ENCODE measurements at regions not wholly inside any gene's neighbourhood (a gene's known extent, or its start where the extent isn't known, plus 50 kb on each side); places are given as distances from the start of the nearest gene placed in this dataset.

GRCh38 chr4:37138789-37139188 lies 105.8 kb upstream of the NWD2 start:
- no peaks in the 10 kb centered on the region for H3K9me1 ChIP-seq (replicated peaks; ENCODE audit: control insufficient read depth, extremely low read depth, insufficient read depth, low read length)
- FAIRE-seq: no peak
- POLR2A ChIA-PET: no interaction called here

GRCh38 chr4:37139987-37140386 lies 104.6 kb upstream of the NWD2 start:
- no peaks in the 10 kb centered on the region for H3K9me3 ChIP-seq (replicated peaks; ENCODE audit: control insufficient read depth, insufficient read depth, low read length)
- H3K4me3 ChIP-seq (replicated peaks in 1 of 3; ENCODE audit: insufficient read depth in 1 of 3, low read depth in 1 of 3, low read length in 3 of 3): no peak overlapping the region
- no peak overlapping the region for H2AFZ ChIP-seq (ENCODE audit: low read depth, low read length)
- no peak overlapping the region for H3K4me2 ChIP-seq (ENCODE audit: insufficient read depth, low read length)
- TF ChIP-seq EZH2 (IDR thresholded peaks at IDR 0.05; ENCODE audit: borderline replicate concordance, low read depth, low read length, severe bottlenecking) (no peak), POLR2AphosphoS5 (IDR thresholded peaks at IDR 0.05; ENCODE audit: insufficient read depth, low read depth, low read length) (no peak), POLR2A (IDR thresholded peaks at IDR 0.05; ENCODE audit: low read depth, low read length) (no peak), JUN (IDR thresholded peaks at IDR 0.05; ENCODE audit: borderline replicate concordance, insufficient read depth, insufficient read length, low read depth) (no peak), MYC (IDR thresholded peaks at IDR 0.05; ENCODE audit: low read depth, low read length) (no peak), GATA2 (IDR thresholded peaks at IDR 0.05; ENCODE audit: insufficient read depth, insufficient read length, low read depth, low read length) (no peak), MAX (IDR thresholded peaks at IDR 0.05; ENCODE audit: insufficient read depth, insufficient read length) (no peak), FOS (IDR thresholded peaks at IDR 0.05; ENCODE audit: borderline replicate concordance, insufficient read depth, low read length) (no peak)
- TF ChIP-seq, protein P1, sequence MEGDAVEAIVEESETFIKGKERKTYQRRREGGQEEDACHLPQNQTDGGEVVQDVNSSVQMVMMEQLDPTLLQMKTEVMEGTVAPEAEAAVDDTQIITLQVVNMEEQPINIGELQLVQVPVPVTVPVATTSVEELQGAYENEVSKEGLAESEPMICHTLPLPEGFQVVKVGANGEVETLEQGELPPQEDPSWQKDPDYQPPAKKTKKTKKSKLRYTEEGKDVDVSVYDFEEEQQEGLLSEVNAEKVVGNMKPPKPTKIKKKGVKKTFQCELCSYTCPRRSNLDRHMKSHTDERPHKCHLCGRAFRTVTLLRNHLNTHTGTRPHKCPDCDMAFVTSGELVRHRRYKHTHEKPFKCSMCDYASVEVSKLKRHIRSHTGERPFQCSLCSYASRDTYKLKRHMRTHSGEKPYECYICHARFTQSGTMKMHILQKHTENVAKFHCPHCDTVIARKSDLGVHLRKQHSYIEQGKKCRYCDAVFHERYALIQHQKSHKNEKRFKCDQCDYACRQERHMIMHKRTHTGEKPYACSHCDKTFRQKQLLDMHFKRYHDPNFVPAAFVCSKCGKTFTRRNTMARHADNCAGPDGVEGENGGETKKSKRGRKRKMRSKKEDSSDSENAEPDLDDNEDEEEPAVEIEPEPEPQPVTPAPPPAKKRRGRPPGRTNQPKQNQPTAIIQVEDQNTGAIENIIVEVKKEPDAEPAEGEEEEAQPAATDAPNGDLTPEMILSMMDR (IDR thresholded peaks at IDR 0.05; ENCODE audit: extremely low read depth in 1 of 2, insufficient read depth in 1 of 2, low read depth in 1 of 2, low read length in 2 of 2): no peak
- BruUV-seq (replicated peaks): no TSS peak
- H3K27me3 ChIP-seq (ENCODE audit: control insufficient read depth in 2 of 2, insufficient read depth in 2 of 2, low read length in 2 of 2): no peaks in the 10 kb centered on the region
- H3K9ac ChIP-seq (replicated peaks; ENCODE audit: extremely low read depth, insufficient read depth, low read length): no peak overlapping the region
- intact Hi-C loops (cut with micrococcal nuclease) (no loop called here), dilution Hi-C loops (cut with MboI; ENCODE audit: extremely low pct_ligation_motif_present, low sequenced_read_pairs) (no loop called here)
- H3K9me1 ChIP-seq (replicated peaks; ENCODE audit: control insufficient read depth, extremely low read depth, insufficient read depth, low read length): no peaks in the 10 kb centered on the region
- no peaks in the 10 kb centered on the region for H3K79me2 ChIP-seq (ENCODE audit: control insufficient read depth, insufficient read depth, low read length)
- H4K20me1 ChIP-seq (replicated peaks; ENCODE audit: control insufficient read depth, extremely low read depth, insufficient read depth, low read length): no peaks in the 10 kb centered on the region
- H3K27ac ChIP-seq (ENCODE audit: insufficient read depth, low read depth, low read length): no peak overlapping the region
- FAIRE-seq (no peak), DNase-seq (ENCODE audit: low read depth, low spot score) (no peak)
- CTCF ChIA-PET: no interaction called here
- H3K4me1 ChIP-seq (ENCODE audit: control insufficient read depth, extremely low read depth, insufficient read depth, low read length): no peaks in the 10 kb centered on the region
- H3K36me3 ChIP-seq (ENCODE audit: control insufficient read depth in 2 of 2, extremely low read depth in 1 of 2, insufficient read depth in 2 of 2, low read length in 2 of 2): no peaks in the 10 kb centered on the region
- POLR2A ChIA-PET: no interaction called here

More at GRCh38 chr4:37138789-37139188, 105.8 kb upstream of the NWD2 start:
- Histone ChIP-seq H3K9me3 (replicated peaks; ENCODE audit: control insufficient read depth, insufficient read depth, low read length) (no peaks in the 10 kb centered on the region), H2AFZ (ENCODE audit: low read depth, low read length) (no peak overlapping the region), H3K4me1 (ENCODE audit: control insufficient read depth, extremely low read depth, insufficient read depth, low read length) (no peaks in the 10 kb centered on the region), H3K4me3 (replicated peaks in 1 of 3; ENCODE audit: insufficient read depth in 1 of 3, low read depth in 1 of 3, low read length in 3 of 3) (no peak overlapping the region), H3K36me3 (ENCODE audit: control insufficient read depth in 2 of 2, extremely low read depth in 1 of 2, insufficient read depth in 2 of 2, low read length in 2 of 2) (no peaks in the 10 kb centered on the region), H3K27ac (ENCODE audit: insufficient read depth, low read depth, low read length) (no peak overlapping the region), H3K27me3 (ENCODE audit: control insufficient read depth in 2 of 2, insufficient read depth in 2 of 2, low read length in 2 of 2) (no peaks in the 10 kb centered on the region), H3K79me2 (ENCODE audit: control insufficient read depth, insufficient read depth, low read length) (no peaks in the 10 kb centered on the region), H3K9ac (replicated peaks; ENCODE audit: extremely low read depth, insufficient read depth, low read length) (no peak overlapping the region), H4K20me1 (replicated peaks; ENCODE audit: control insufficient read depth, extremely low read depth, insufficient read depth, low read length) (no peaks in the 10 kb centered on the region), H3K4me2 (ENCODE audit: insufficient read depth, low read length) (no peak overlapping the region)
- intact Hi-C loops (cut with micrococcal nuclease) (no loop called here), dilution Hi-C loops (cut with MboI; ENCODE audit: extremely low pct_ligation_motif_present, low sequenced_read_pairs) (no loop called here)
- BruUV-seq (replicated peaks): no TSS peak
- CTCF ChIA-PET: no interaction called here
- no peak for TF ChIP-seq POLR2AphosphoS5 (IDR thresholded peaks at IDR 0.05; ENCODE audit: insufficient read depth, low read depth, low read length)
- no peak for DNase-seq (ENCODE audit: low read depth, low spot score)
